ENCODE measurements at regions not wholly inside any gene's neighbourhood (a gene's known extent, or its start where the extent isn't known, plus 50 kb on each side); places are given as distances from the start of the nearest gene placed in this dataset.
"Not testable (repeated sequence)": the region's sequence is repeated elsewhere in the genome, so short reads cannot be mapped to it uniquely, and the experiment has no call there.

- Mint-ChIP-seq H3K27ac (no peak overlapping the region), H3K4me1 (ENCODE audit: low read depth) (no peaks in the 10 kb centered on the region), H3K36me3 (ENCODE audit: low read depth) (no peaks in the 10 kb centered on the region), H3K9me3 (peaks cover 3% of the 10 kb centered on the region), H3K27me3 (no peaks in the 10 kb centered on the region), H3K4me3 (no peak overlapping the region)
- CTCF ChIA-PET = no interaction called here
- no peak for TF ChIP-seq CTCF (IDR thresholded peaks at IDR 0.05)
- intact Hi-C loops (cut with micrococcal nuclease) = no loop called here
- ATAC-seq (no peak), DNase-seq (no peak)
- POLR2A ChIA-PET = no interaction called here
Measured at GRCh38 chrX:28127662-28128061, 146.4 kb upstream of the DCAF8L1 start.

- intact Hi-C loops (cut with micrococcal nuclease) = no loop called here
- TF ChIP-seq CTCF (IDR thresholded peaks at IDR 0.05) = no peak
Measured at GRCh38 chrX:28126886-28127285, 145.6 kb upstream of the DCAF8L1 start.

GRCh38 chrX:28124416-28124815, 143.2 kb upstream of the DCAF8L1 start:
- H3K27me3 Mint-ChIP-seq = no peaks in the 10 kb centered on the region
- no peaks in the 10 kb centered on the region for H3K36me3 Mint-ChIP-seq (ENCODE audit: low read depth)
- no peak overlapping the region for H3K4me3 Mint-ChIP-seq
- POLR2A ChIA-PET = no interaction called here
- no peaks in the 10 kb centered on the region for H3K4me1 Mint-ChIP-seq (ENCODE audit: low read depth)
- no peak overlapping the region for H3K27ac Mint-ChIP-seq
- peaks cover 3% of the 10 kb centered on the region for H3K9me3 Mint-ChIP-seq
- CTCF ChIA-PET = no interaction called here
- no peak for TF ChIP-seq CTCF (IDR thresholded peaks at IDR 0.05)
- intact Hi-C loops (cut with micrococcal nuclease) = no loop called here
- DNase-seq (no peak), ATAC-seq (no peak)

More at GRCh38 chrX:28126886-28127285, 145.6 kb upstream of the DCAF8L1 start:
- Mint-ChIP-seq H3K4me3 (no peak overlapping the region), H3K9me3 (peaks cover 3% of the 10 kb centered on the region), H3K36me3 (ENCODE audit: low read depth) (no peaks in the 10 kb centered on the region), H3K27ac (no peak overlapping the region), H3K27me3 (no peaks in the 10 kb centered on the region), H3K4me1 (ENCODE audit: low read depth) (no peaks in the 10 kb centered on the region)
- ATAC-seq = no peak
- CTCF ChIA-PET = no interaction called here
- POLR2A ChIA-PET = no interaction called here
- DNase-seq = no peak

GRCh38 chrX:28120580-28121245, 139.5 kb upstream of the DCAF8L1 start:
- H3K4me1 Mint-ChIP-seq (ENCODE audit: low read depth); CTCF ChIA-PET; H3K36me3 Mint-ChIP-seq (ENCODE audit: low read depth); H3K4me3 Mint-ChIP-seq; intact Hi-C loops (cut with micrococcal nuclease); DNase-seq; POLR2A ChIA-PET; ATAC-seq; H3K9me3 Mint-ChIP-seq; H3K27me3 Mint-ChIP-seq; H3K27ac Mint-ChIP-seq: not testable (repeated sequence)

GRCh38 chrX:28120072-28120471, 138.8 kb upstream of the DCAF8L1 start:
- ChIA-PET CTCF (no interaction called here), POLR2A (no interaction called here)
- Mint-ChIP-seq H3K27me3 (no peaks in the 10 kb centered on the region), H3K9me3 (peaks cover 3% of the 10 kb centered on the region), H3K4me3 (no peak overlapping the region), H3K36me3 (ENCODE audit: low read depth) (no peaks in the 10 kb centered on the region), H3K27ac (no peak overlapping the region), H3K4me1 (ENCODE audit: low read depth) (no peaks in the 10 kb centered on the region)
- intact Hi-C loops (cut with micrococcal nuclease) = no loop called here
- ATAC-seq (no peak), DNase-seq (no peak)
- TF ChIP-seq CTCF (IDR thresholded peaks at IDR 0.05) = no peak

All from activated CD8-positive, alpha-beta T cell treated with anti-CD3 and anti-CD28 coated beads for 36 hours (primary cell).